IMR-90 (cell line): ENCODE measurements at regions not wholly inside any gene's neighbourhood (a gene's known extent, or its start where the extent isn't known, plus 50 kb on each side); places are given as distances from the start of the nearest gene placed in this dataset.

ENCODE experiments used
- ATAC-seq: fragments of 200-7000 bp; cut with Tn5 transposase; 2 replicates; pipeline ENCODE4 v1.9.1; 2020; ENCODE audit warnings: low read depth, mild to moderate bottlenecking, moderate library complexity
- BruUV-seq: library from RNA; stranded (reverse); fragments of 400-500 nt; replicated peaks from 2 replicates; lab custom pipeline; 2021; lab: Mats Ljungman, UMichigan
- CTCF ChIA-PET: fragments of 300-600 bp; formaldehyde crosslinking; extraction: SDS; loops from one replicate; lab custom pipeline; 2021; ENCODE audit warnings: antibody characterized with exemption; lab: Yijun Ruan, JAX
- POLR2A ChIA-PET: fragments of 300-600 bp; sonication (Branson Sonifier 250); formaldehyde crosslinking; loops from one replicate; lab custom pipeline; 2022; ENCODE audit warnings: antibody characterized with exemption; ENCODE audit not compliant: unreplicated experiment; lab: Charles Lee
- DNase-seq: peaks from one replicate; pipeline ENCODE4 v3.0.0; 2013
- H2AFZ ChIP-seq: replicated peaks from 2 replicates; pipeline ENCODE3; 2013; ENCODE audit warnings: low read length, mild to moderate bottlenecking; ENCODE audit not compliant: poor library complexity
- H2AK5ac ChIP-seq: 2 replicates; pipeline ENCODE4 v1.6.1; 2013; ENCODE audit warnings: low read depth, low read length, inconsistent platforms
- H2AK9ac ChIP-seq: replicated peaks from 2 replicates; pipeline ENCODE3; 2013; ENCODE audit warnings: mild to moderate bottlenecking, low read depth, low read length, moderate library complexity; ENCODE audit not compliant: poor library complexity
- H2BK120ac ChIP-seq: 2 replicates; pipeline ENCODE4 v1.6.1; 2013; ENCODE audit warnings: low read depth, low read length, inconsistent platforms
- H2BK15ac ChIP-seq: 3 replicates; pipeline ENCODE4 v1.6.1; 2013; ENCODE audit warnings: low read depth, low read length, inconsistent platforms
- H2BK20ac ChIP-seq: 2 replicates; pipeline ENCODE4 v1.6.1; 2013; ENCODE audit warnings: low read depth, mild to moderate bottlenecking, inconsistent platforms, low read length, moderate library complexity
- H2BK5ac ChIP-seq: 2 replicates; pipeline ENCODE4 v1.6.1; 2013; ENCODE audit warnings: mild to moderate bottlenecking, low read depth, low read length, inconsistent platforms; ENCODE audit not compliant: poor library complexity, severe bottlenecking
- H3K14ac ChIP-seq: replicated peaks from 2 replicates; pipeline ENCODE4 v1.6.1; 2013; ENCODE audit warnings: low read depth, low read length, inconsistent platforms
- H3K18ac ChIP-seq: 2 replicates; pipeline ENCODE4 v1.6.1; 2013; ENCODE audit warnings: low read depth, low read length, control low read depth
- H3K23ac ChIP-seq: 2 replicates; pipeline ENCODE4 v1.6.1; 2013; ENCODE audit warnings: low read depth, low read length, inconsistent platforms
- H3K27ac ChIP-seq: 2 replicates; pipeline ENCODE4 v1.5.1; 2013; ENCODE audit warnings: mild to moderate bottlenecking, control low read depth, low read length; ENCODE audit not compliant: insufficient read depth
- H3K27me3 ChIP-seq: 2 replicates; pipeline ENCODE4 v1.6.1; 2013; ENCODE audit warnings: low read length; ENCODE audit not compliant: control insufficient read depth, insufficient read depth
- H3K36me3 ChIP-seq: 2 replicates; pipeline ENCODE4 v1.6.1; 2013; ENCODE audit warnings: low read length, mixed read lengths; ENCODE audit not compliant: control insufficient read depth, insufficient read depth
- H3K4ac ChIP-seq: 2 replicates; pipeline ENCODE4 v1.6.1; 2013; ENCODE audit warnings: low read depth, low read length, inconsistent platforms
- H3K4me1 ChIP-seq: 2 replicates; pipeline ENCODE4 v1.6.1; 2013; ENCODE audit warnings: low read length, mixed read lengths; ENCODE audit not compliant: control insufficient read depth, insufficient read depth
- H3K4me2 ChIP-seq: 2 replicates; pipeline ENCODE4 v1.6.1; 2013; ENCODE audit warnings: low read depth, mild to moderate bottlenecking, control low read depth, low read length, moderate library complexity
- H3K4me3 ChIP-seq: 2 replicates; pipeline ENCODE4 v1.5.1; 2013; ENCODE audit warnings: low read depth, mild to moderate bottlenecking, control low read depth, low read length, moderate library complexity; ENCODE audit not compliant: insufficient read depth
- H3K56ac ChIP-seq: 2 replicates; pipeline ENCODE4 v1.6.1; 2013; ENCODE audit warnings: low read length, inconsistent platforms; ENCODE audit not compliant: insufficient read depth; ENCODE audit errors: extremely low read depth
- H3K79me1 ChIP-seq, 2 experiments: 2 replicates each; pipeline ENCODE4 v1.6.1; 2013; ENCODE audit warnings: low read length in 2 of 2, inconsistent platforms in 1 of 2, low read depth in 1 of 2
- H3K9ac ChIP-seq: 2 replicates; pipeline ENCODE4 v1.6.1; 2013; ENCODE audit warnings: low read depth, low read length, control low read depth
- H3K9me1 ChIP-seq: 2 replicates; pipeline ENCODE4 v1.6.1; 2013; ENCODE audit warnings: low read length, inconsistent platforms; ENCODE audit not compliant: insufficient read depth
- H3K9me3 ChIP-seq: 2 replicates; pipeline ENCODE4 v1.6.1; 2013; ENCODE audit warnings: low read length; ENCODE audit not compliant: control insufficient read depth, insufficient read depth
- H4K20me1 ChIP-seq: 2 replicates; pipeline ENCODE4 v1.6.1; 2013; ENCODE audit warnings: low read length, inconsistent platforms; ENCODE audit not compliant: insufficient read depth
- H4K5ac ChIP-seq: 2 replicates; pipeline ENCODE4 v1.6.1; 2013; ENCODE audit warnings: mild to moderate bottlenecking, low read depth, low read length, control low read depth
- H4K8ac ChIP-seq, 2 experiments: 2 replicates each; pipeline ENCODE4 v1.6.1; 2013; ENCODE audit warnings: low read depth in 2 of 2, low read length in 2 of 2, control low read depth in 1 of 2, inconsistent platforms in 1 of 2
- H4K91ac ChIP-seq: 2 replicates; pipeline ENCODE4 v1.6.1; 2013; ENCODE audit warnings: low read depth, low read length, inconsistent platforms; ENCODE audit not compliant: insufficient read depth
- RFX5 ChIP-seq: IDR thresholded peaks from 2 replicates; pipeline ENCODE4 v1.8.0; 2012; ENCODE audit warnings: low read depth, mild to moderate bottlenecking, low read length, moderate library complexity
- WGBS, 2 experiments: methylation state at CpG; one replicate each; pipeline versions ENCODE4 v1.1.5 to v1.1.7; 2013; ENCODE audit warnings: missing lambda C conversion rate in 2 of 2; ENCODE audit not compliant: insufficient read length in 1 of 2; ENCODE audit errors: extremely low coverage in 2 of 2; 5-methylcytosine and 5-hydroxymethylcytosine counted together
- dilution Hi-C: fragments of 300-500 bp; cut with HindIII; formaldehyde crosslinking; loops from one replicate; pipeline ENCODE4 v1.14.3; 2018; ENCODE audit warnings: low sequenced_read_pairs; ENCODE audit not compliant: unreplicated experiment
- in situ Hi-C: fragments of 300-500 bp; cut with MboI; formaldehyde crosslinking; loops from 3 replicates; pipeline ENCODE4 v1.14.3; 2019; ENCODE audit warnings: low sequenced_read_pairs, inconsistent platforms, mixed read lengths
- intact Hi-C: fragments of 100-400 bp; cut with micrococcal nuclease; formaldehyde crosslinking; loops from 2 replicates; pipeline ENCODE4 v1.10.0; 2022
- TF ChIP-seq, protein P1 (sequence below): conservative IDR thresholded peaks from 2 replicates; pipeline ENCODE4 v1.5.1; 2012; ENCODE audit warnings: mild to moderate bottlenecking, low read depth, low read length, improper control_type of control experiment

GRCh38 chr1:201689647-201690046, 139.3 kb upstream of the IPO9 start:
- dilution Hi-C loops (no loop called here), in situ Hi-C loops (no loop called here), intact Hi-C loops (no loop called here)
- no peak overlapping the region for H2BK5ac ChIP-seq
- H4K20me1 ChIP-seq, result peaks cover 95% of the 10 kb centered on the region
- no peak overlapping the region for H3K9ac ChIP-seq
- no CpG with 5 or more reads among the region's 8 CpGs for WGBS, 2 experiments
- POLR2A ChIA-PET, result no interaction called here
- no peak overlapping the region for H2AK5ac ChIP-seq
- CTCF ChIA-PET, result no interaction called here
- H4K91ac ChIP-seq, result no peak overlapping the region
- no peaks in the 10 kb centered on the region for H3K27me3 ChIP-seq
- BruUV-seq, result no TSS peak
- H3K4me1 ChIP-seq, result peaks cover 21% of the 10 kb centered on the region
- no peak overlapping the region for H3K27ac ChIP-seq
- no peak for TF ChIP-seq RFX5
- TF ChIP-seq, protein P1, sequence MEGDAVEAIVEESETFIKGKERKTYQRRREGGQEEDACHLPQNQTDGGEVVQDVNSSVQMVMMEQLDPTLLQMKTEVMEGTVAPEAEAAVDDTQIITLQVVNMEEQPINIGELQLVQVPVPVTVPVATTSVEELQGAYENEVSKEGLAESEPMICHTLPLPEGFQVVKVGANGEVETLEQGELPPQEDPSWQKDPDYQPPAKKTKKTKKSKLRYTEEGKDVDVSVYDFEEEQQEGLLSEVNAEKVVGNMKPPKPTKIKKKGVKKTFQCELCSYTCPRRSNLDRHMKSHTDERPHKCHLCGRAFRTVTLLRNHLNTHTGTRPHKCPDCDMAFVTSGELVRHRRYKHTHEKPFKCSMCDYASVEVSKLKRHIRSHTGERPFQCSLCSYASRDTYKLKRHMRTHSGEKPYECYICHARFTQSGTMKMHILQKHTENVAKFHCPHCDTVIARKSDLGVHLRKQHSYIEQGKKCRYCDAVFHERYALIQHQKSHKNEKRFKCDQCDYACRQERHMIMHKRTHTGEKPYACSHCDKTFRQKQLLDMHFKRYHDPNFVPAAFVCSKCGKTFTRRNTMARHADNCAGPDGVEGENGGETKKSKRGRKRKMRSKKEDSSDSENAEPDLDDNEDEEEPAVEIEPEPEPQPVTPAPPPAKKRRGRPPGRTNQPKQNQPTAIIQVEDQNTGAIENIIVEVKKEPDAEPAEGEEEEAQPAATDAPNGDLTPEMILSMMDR, result no peak
- peaks cover 59 to 92% of the 10 kb centered on the region in 2 experiments for H3K79me1 ChIP-seq
- no peak overlapping the region for H3K18ac ChIP-seq
- ATAC-seq, result no peak
- no peak overlapping the region for H3K4me2 ChIP-seq
- H3K23ac ChIP-seq, result no peak overlapping the region
- no peak overlapping the region for H3K4me3 ChIP-seq
- H2BK15ac ChIP-seq, result no peak overlapping the region
- H2BK120ac ChIP-seq, result no peak overlapping the region
- peaks cover 42% of the 10 kb centered on the region for H3K9me1 ChIP-seq
- no peak overlapping the region for H3K4ac ChIP-seq
- H4K5ac ChIP-seq, result no peak overlapping the region
- no peak overlapping the region for H2AK9ac ChIP-seq
- no peak overlapping the region for H3K56ac ChIP-seq
- H3K14ac ChIP-seq, result no peak overlapping the region
- H2AFZ ChIP-seq, result no peak overlapping the region
- no peaks in the 10 kb centered on the region; the same call in 1 of the 2 replicates for H3K36me3 ChIP-seq
- DNase-seq, result no peak
- H4K8ac ChIP-seq, result no peak overlapping the region
- H3K9me3 ChIP-seq, result no peaks in the 10 kb centered on the region
- H2BK20ac ChIP-seq, result no peak overlapping the region
